ENCODE measurements at regions not wholly inside any gene's neighbourhood (a gene's known extent, or its start where the extent isn't known, plus 50 kb on each side); places are given as distances from the start of the nearest gene placed in this dataset.

- Histone ChIP-seq H3K27me3 (replicated peaks; ENCODE audit: control insufficient read depth, insufficient read depth, low read length) (no peaks in the 10 kb centered on the region; the same call in 1 of the 2 replicates), H3K4me3 (ENCODE audit: low read depth, low read length) (no peak overlapping the region), H3K36me3 (ENCODE audit: control insufficient read depth, insufficient read depth, low read length) (no peaks in the 10 kb centered on the region), H3K9me3 (no peaks in the 10 kb centered on the region), H3K4me1 (no peaks in the 10 kb centered on the region)
- Mint-ChIP-seq H3K4me3 (ENCODE audit: unreplicated experiment) (no peak overlapping the region), H3K4me1 (ENCODE audit: low read depth, unreplicated experiment) (no peaks in the 10 kb centered on the region), H3K27ac (ENCODE audit: unreplicated experiment) (no peak overlapping the region), H3K9me3 (ENCODE audit: unreplicated experiment) (no peaks in the 10 kb centered on the region), H3K27me3 (ENCODE audit: insufficient read depth, unreplicated experiment) (peaks cover 6% of the 10 kb centered on the region), H3K36me3 (ENCODE audit: insufficient read depth, unreplicated experiment) (no peaks in the 10 kb centered on the region)
- no peak for TF ChIP-seq CTCF (IDR thresholded peaks at IDR 0.05; ENCODE audit: insufficient read depth in 1 of 2, low read depth in 1 of 2, low read length in 1 of 2, severe bottlenecking in 1 of 2, unreplicated experiment in 1 of 2)
- no TSS peak for BruUV-seq (replicated peaks)
- intact Hi-C loops (cut with micrococcal nuclease; ENCODE audit: unreplicated experiment): no loop called here
- no peak for DNase-seq
- ChIA-PET CTCF (no interaction called here), POLR2A (no interaction called here)
These were observed 262.7 kb upstream of the PLEKHG7 start for GRCh38 chr12:92440072-92440471.

- H3K9me3 Mint-ChIP-seq (ENCODE audit: unreplicated experiment): no peaks in the 10 kb centered on the region
- no peaks in the 10 kb centered on the region for H3K4me1 Mint-ChIP-seq (ENCODE audit: low read depth, unreplicated experiment)
- no peak for DNase-seq
- CTCF ChIA-PET: no interaction called here
- Histone ChIP-seq H3K4me3 (ENCODE audit: low read depth, low read length) (no peak overlapping the region), H3K36me3 (ENCODE audit: control insufficient read depth, insufficient read depth, low read length) (no peaks in the 10 kb centered on the region), H3K27me3 (replicated peaks; ENCODE audit: control insufficient read depth, insufficient read depth, low read length) (no peaks in the 10 kb centered on the region; the same call in 1 of the 2 replicates), H3K4me1 (no peaks in the 10 kb centered on the region), H3K9me3 (no peaks in the 10 kb centered on the region)
- no TSS peak for BruUV-seq (replicated peaks)
- no peak for TF ChIP-seq CTCF (IDR thresholded peaks at IDR 0.05; ENCODE audit: insufficient read depth in 1 of 2, low read depth in 1 of 2, low read length in 1 of 2, severe bottlenecking in 1 of 2, unreplicated experiment in 1 of 2)
- peaks cover 6% of the 10 kb centered on the region for H3K27me3 Mint-ChIP-seq (ENCODE audit: insufficient read depth, unreplicated experiment)
- H3K4me3 Mint-ChIP-seq (ENCODE audit: unreplicated experiment): no peak overlapping the region
- no peak overlapping the region for H3K27ac Mint-ChIP-seq (ENCODE audit: unreplicated experiment)
- H3K36me3 Mint-ChIP-seq (ENCODE audit: insufficient read depth, unreplicated experiment): no peaks in the 10 kb centered on the region
- POLR2A ChIA-PET: no interaction called here
- intact Hi-C loops (cut with micrococcal nuclease; ENCODE audit: unreplicated experiment): no loop called here
These were observed 263.4 kb upstream of the PLEKHG7 start for GRCh38 chr12:92439420-92439805.

GRCh38 chr12:92438641-92439419 is 264.0 kb upstream of the PLEKHG7 start:
- no peak overlapping the region for H3K4me3 Mint-ChIP-seq (ENCODE audit: unreplicated experiment)
- H3K4me1 Mint-ChIP-seq (ENCODE audit: low read depth, unreplicated experiment): no peaks in the 10 kb centered on the region
- ChIA-PET POLR2A (no interaction called here), CTCF (no interaction called here)
- no peak for TF ChIP-seq CTCF (IDR thresholded peaks at IDR 0.05; ENCODE audit: insufficient read depth in 1 of 2, low read depth in 1 of 2, low read length in 1 of 2, severe bottlenecking in 1 of 2, unreplicated experiment in 1 of 2)
- DNase-seq: no peak
- no peaks in the 10 kb centered on the region for H3K9me3 ChIP-seq
- no peaks in the 10 kb centered on the region for H3K36me3 ChIP-seq (ENCODE audit: control insufficient read depth, insufficient read depth, low read length)
- H3K4me1 ChIP-seq: no peaks in the 10 kb centered on the region
- H3K9me3 Mint-ChIP-seq (ENCODE audit: unreplicated experiment): no peaks in the 10 kb centered on the region
- no peak overlapping the region for H3K27ac Mint-ChIP-seq (ENCODE audit: unreplicated experiment)
- no peak overlapping the region for H3K4me3 ChIP-seq (ENCODE audit: low read depth, low read length)
- no peaks in the 10 kb centered on the region for H3K36me3 Mint-ChIP-seq (ENCODE audit: insufficient read depth, unreplicated experiment)
- H3K27me3 Mint-ChIP-seq (ENCODE audit: insufficient read depth, unreplicated experiment): peaks cover 6% of the 10 kb centered on the region
- intact Hi-C loops (cut with micrococcal nuclease; ENCODE audit: unreplicated experiment): no loop called here
- no peaks in the 10 kb centered on the region; the same call in 1 of the 2 replicates for H3K27me3 ChIP-seq (replicated peaks; ENCODE audit: control insufficient read depth, insufficient read depth, low read length)
- BruUV-seq (replicated peaks): no TSS peak

All from Caco-2 (cell line).